Chondrocyte (in vitro differentiated cells): ENCODE measurements at regions not wholly inside any gene's neighbourhood (a gene's known extent, or its start where the extent isn't known, plus 50 kb on each side); places are given as distances from the start of the nearest gene placed in this dataset.
"Not testable (repeated sequence)": the region's sequence is repeated elsewhere in the genome, so short reads cannot be mapped to it uniquely, and the experiment has no call there.

ENCODE experiments used
- DNase-seq: peaks from one replicate; pipeline ENCODE4 v3.0.0; 2021; ENCODE audit warnings: mixed read lengths, low spot score
- H3K27ac Mint-ChIP-seq: one replicate; pipeline ENCODE4 v1.8.0; 2021; ENCODE audit warnings: mild to moderate bottlenecking, moderate library complexity, mixed read lengths; ENCODE audit not compliant: unreplicated experiment
- H3K27me3 Mint-ChIP-seq: 2 replicates; pipeline ENCODE4 v1.8.0; 2021; ENCODE audit warnings: low read depth, mixed read lengths
- H3K36me3 Mint-ChIP-seq: 2 replicates; pipeline ENCODE4 v1.8.0; 2021; ENCODE audit warnings: low read depth, mixed read lengths
- H3K4me1 Mint-ChIP-seq: 2 replicates; pipeline ENCODE4 v1.8.0; 2021; ENCODE audit warnings: low read depth, mild to moderate bottlenecking, mixed read lengths
- H3K4me3 Mint-ChIP-seq: one replicate; pipeline ENCODE4 v1.8.0; 2021; ENCODE audit warnings: mild to moderate bottlenecking, moderate library complexity, mixed read lengths; ENCODE audit not compliant: unreplicated experiment
- H3K9me3 Mint-ChIP-seq: 2 replicates; pipeline ENCODE4 v1.8.0; 2021; ENCODE audit warnings: low read depth, mixed read lengths
- TF ChIP-seq, protein P1 (sequence below): fragments of 200-600 bp; sonication (generic); IDR thresholded peaks from 2 replicates; pipeline ENCODE4 v1.5.0; 2021; ENCODE audit warnings: antibody characterized with exemption, mild to moderate bottlenecking, moderate library complexity

DNA sequence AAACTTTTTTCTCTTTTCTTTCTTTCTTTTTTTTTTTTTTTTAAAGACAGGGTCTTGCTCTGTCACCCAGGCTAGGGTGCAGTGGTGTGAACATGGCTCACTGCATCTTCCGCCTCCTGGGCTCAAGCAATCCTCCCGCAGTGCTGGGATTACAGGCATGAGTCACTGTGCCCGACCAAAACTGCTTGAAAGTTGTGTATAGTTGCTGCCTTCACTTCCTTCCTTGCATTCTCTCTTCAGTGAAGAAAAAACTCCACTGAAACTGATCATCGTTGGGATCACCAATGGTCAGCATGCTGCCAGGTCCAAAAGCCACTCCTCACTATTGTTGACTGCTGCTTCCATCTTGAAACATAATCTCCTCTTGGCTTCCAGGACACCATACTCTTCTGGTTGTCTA is 66.6 kb upstream of the CTNNA1 start:
- Mint-ChIP-seq H3K36me3 (peaks cover 2% of the 10 kb centered on the region), H3K4me3 (no peak overlapping the region), H3K9me3 (peaks cover 9% of the 10 kb centered on the region), H3K4me1 (peaks cover 5% of the 10 kb centered on the region), H3K27ac (no peak overlapping the region), H3K27me3 (no peaks in the 10 kb centered on the region)
- no peak for DNase-seq
- TF ChIP-seq, protein P1, sequence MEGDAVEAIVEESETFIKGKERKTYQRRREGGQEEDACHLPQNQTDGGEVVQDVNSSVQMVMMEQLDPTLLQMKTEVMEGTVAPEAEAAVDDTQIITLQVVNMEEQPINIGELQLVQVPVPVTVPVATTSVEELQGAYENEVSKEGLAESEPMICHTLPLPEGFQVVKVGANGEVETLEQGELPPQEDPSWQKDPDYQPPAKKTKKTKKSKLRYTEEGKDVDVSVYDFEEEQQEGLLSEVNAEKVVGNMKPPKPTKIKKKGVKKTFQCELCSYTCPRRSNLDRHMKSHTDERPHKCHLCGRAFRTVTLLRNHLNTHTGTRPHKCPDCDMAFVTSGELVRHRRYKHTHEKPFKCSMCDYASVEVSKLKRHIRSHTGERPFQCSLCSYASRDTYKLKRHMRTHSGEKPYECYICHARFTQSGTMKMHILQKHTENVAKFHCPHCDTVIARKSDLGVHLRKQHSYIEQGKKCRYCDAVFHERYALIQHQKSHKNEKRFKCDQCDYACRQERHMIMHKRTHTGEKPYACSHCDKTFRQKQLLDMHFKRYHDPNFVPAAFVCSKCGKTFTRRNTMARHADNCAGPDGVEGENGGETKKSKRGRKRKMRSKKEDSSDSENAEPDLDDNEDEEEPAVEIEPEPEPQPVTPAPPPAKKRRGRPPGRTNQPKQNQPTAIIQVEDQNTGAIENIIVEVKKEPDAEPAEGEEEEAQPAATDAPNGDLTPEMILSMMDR, result no peak

GRCh38 chr5:138685193-138685745 is 68.0 kb upstream of the CTNNA1 start:
- H3K27me3 Mint-ChIP-seq, result peaks cover 2% of the 10 kb centered on the region
- peak overlapping the region; percentile 42 for H3K27ac Mint-ChIP-seq
- TF ChIP-seq, protein P1, result no peak
- no peak for DNase-seq
- H3K36me3 Mint-ChIP-seq, result peaks cover 2% of the 10 kb centered on the region
- H3K4me1 Mint-ChIP-seq, result peaks cover 5% of the 10 kb centered on the region
- H3K9me3 Mint-ChIP-seq, result peaks cover 9% of the 10 kb centered on the region
- no peak overlapping the region for H3K4me3 Mint-ChIP-seq

- not testable (repeated sequence) for H3K27ac Mint-ChIP-seq, H3K9me3 Mint-ChIP-seq, H3K4me1 Mint-ChIP-seq, H3K27me3 Mint-ChIP-seq, H3K4me3 Mint-ChIP-seq, H3K36me3 Mint-ChIP-seq, DNase-seq
Observed at GRCh38 chr5:138682462-138682861, 70.8 kb upstream of the CTNNA1 start.

DNA sequence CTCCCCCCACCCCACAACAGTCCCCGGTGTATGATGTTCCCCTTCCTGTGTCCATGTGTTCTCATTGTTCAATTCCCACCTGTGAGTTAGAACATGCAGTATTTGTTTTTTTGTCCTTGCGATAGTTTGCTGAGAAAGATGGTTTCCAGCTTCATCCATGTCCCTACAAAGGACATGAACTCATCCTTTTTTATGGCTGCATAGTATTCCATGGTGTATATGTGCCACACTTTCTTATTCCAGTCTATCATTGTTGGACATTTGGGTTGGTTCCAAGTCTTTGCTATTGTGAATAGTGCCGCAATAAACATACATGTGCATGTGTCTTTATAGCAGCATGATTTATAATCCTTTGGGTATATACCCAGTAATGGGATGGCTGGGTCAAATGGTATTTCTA is 74.4 kb upstream of the CTNNA1 start:
- not testable (repeated sequence) for H3K4me3 Mint-ChIP-seq, H3K27ac Mint-ChIP-seq, DNase-seq, H3K36me3 Mint-ChIP-seq, H3K4me1 Mint-ChIP-seq, H3K27me3 Mint-ChIP-seq
- H3K9me3 Mint-ChIP-seq, result peaks cover 12% of the 10 kb centered on the region

DNA sequence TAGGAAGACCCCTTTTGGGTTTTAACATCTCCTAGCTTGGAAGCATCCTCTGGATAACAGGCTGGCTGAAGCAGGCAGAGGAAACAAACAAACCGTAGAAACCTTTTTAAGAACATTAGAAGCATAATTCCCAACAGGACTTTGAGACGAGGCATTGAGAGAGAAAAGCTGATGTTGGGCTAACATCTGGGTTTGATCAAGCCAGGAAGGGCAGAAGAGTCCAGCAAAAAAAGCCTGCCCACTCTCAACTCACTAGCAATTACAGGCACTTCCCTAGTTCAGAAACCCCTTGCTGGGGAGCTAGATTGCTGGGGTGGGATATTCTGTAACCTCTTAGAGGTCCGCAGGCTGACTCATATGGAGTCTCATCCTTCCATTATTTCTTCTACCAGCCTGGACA is 75.4 kb upstream of the CTNNA1 start:
- no peak for DNase-seq
- Mint-ChIP-seq H3K4me3 (no peak overlapping the region), H3K36me3 (peaks cover 1% of the 10 kb centered on the region), H3K9me3 (peaks cover 6% of the 10 kb centered on the region), H3K4me1 (no peaks in the 10 kb centered on the region), H3K27me3 (peaks cover 2% of the 10 kb centered on the region), H3K27ac (no peak overlapping the region)
- TF ChIP-seq, protein P1, result no peak

GRCh38 chr5:138676556-138677193 is 76.5 kb upstream of the CTNNA1 start:
- no peak for DNase-seq
- H3K27me3 Mint-ChIP-seq, result peaks cover 2% of the 10 kb centered on the region
- no peaks in the 10 kb centered on the region for H3K4me1 Mint-ChIP-seq
- no peak overlapping the region for H3K4me3 Mint-ChIP-seq
- peaks cover 1% of the 10 kb centered on the region for H3K36me3 Mint-ChIP-seq
- peaks cover 6% of the 10 kb centered on the region for H3K9me3 Mint-ChIP-seq
- H3K27ac Mint-ChIP-seq, result no peak overlapping the region
- TF ChIP-seq, protein P1, result no peak
